Heart left ventricle (tissue), 13 donors: ENCODE measurements at regions not wholly inside any gene's neighbourhood (a gene's known extent, or its start where the extent isn't known, plus 50 kb on each side); places are given as distances from the start of the nearest gene placed in this dataset.

Source experiments
- CTCF ChIP-seq, 12 donors: fragments of 200-600 bp; sonication (generic) in 4 of 12; IDR thresholded peaks; one replicate each; pipeline versions ENCODE4 v1.5.0 to v1.8.0; 2018 to 2022; ENCODE audit warnings: antibody characterized with exemption in 12 of 12, mild to moderate bottlenecking in 5 of 12
- POLR2A ChIP-seq, 2 donors: fragments of 450-650 bp; IDR thresholded peaks; one replicate each; pipeline ENCODE4 v1.6.1; 2017; ENCODE audit warnings: antibody characterized with exemption in 2 of 2, mild to moderate bottlenecking in 2 of 2, moderate library complexity in 2 of 2
- donor health status: ischemic (EF 13 %, LVEDD 7.1; RV severe dilation, severe dysfunction).
- donor health status: DM: no; HTN: yes; CAD: no.
- donor health status: DM: no; HTN: no; CAD: no.
- donor health status: ischemic (EF 25% LVEDD 6.9; RV normal size, moderate dysfunction).
- donor health status: ischemic (EF 25% LVEDD 5.7; RV mildly dilated, moderate dysfunction).
- donor health status: ischemic (EF 35%, LVEDD 5.7; RV mildly dilated, moderate dysfunction).
- donor health status: nonischemic (EF 11% LVEDD 7.7; RV severe dilation, severe dysfunction).
- donor health status: DM: yes; HTN: yes; CAD: no.
- donor health status: PGD.
- donor health status: ischemic (EF 29% LVEDD 5.4; RV normal size, mild dysfunction).
- donor health status: nonischemic (EF 23%, LVEDD 6.1; RV moderate dilation, normal function).

DNA sequence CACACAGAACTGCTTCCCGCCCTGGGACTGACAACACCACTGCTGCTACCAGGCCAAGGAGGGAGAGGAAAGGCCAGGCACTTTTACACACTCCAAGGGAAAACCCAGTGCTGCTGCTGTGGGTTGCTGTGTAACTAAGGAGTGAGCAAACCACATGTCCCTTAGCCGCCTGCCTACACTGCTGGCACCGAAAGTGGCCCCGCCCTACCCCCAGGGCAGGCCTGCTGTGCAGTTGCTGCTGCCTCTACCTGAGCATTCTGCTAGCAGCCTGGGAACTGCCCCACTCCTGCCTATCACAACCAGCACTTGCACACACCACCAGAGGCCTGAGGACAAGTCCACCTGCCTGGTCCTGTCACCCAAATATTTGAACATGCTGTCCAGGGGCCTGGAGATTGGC lies 740.9 kb downstream of the DTWD2 start:
- no peak for TF ChIP-seq CTCF (IDR thresholded peaks at IDR 0.05)
- no peak for TF ChIP-seq POLR2A (IDR thresholded peaks at IDR 0.05)
